ENCODE measurements at regions not wholly inside any gene's neighbourhood (a gene's known extent, or its start where the extent isn't known, plus 50 kb on each side); places are given as distances from the start of the nearest gene placed in this dataset.

DNA sequence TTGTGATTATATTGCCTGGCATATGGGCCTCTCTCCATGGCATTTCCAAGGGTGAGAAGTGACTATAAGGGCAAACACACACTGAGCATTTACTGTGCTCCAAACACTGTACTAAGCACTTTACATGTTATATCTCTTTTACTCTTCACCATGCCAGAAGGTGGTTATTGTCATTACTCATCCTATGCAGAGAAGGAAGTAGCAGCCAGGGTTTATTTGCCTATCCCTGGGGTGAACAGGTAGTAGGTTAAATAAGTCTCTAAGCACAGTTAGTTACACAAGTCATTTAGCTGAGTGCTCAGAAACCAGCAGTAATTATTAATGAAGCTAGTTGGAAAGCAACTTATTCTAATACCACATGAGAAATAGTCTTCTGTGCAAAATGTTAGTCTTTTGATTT, 109.9 kb upstream of the SYNPR start:
- no peak overlapping the region for H3K27ac ChIP-seq
- intact Hi-C loops (cut with DNase I), result no loop called here
- H3K4me3 ChIP-seq (replicated peaks in 1 of 3), result no peak overlapping the region
- H3K27me3 ChIP-seq, result no peaks in the 10 kb centered on the region
- DNase-seq, result no peak
- no peak for TF ChIP-seq POLR2A (IDR thresholded peaks at IDR 0.05)
- TF ChIP-seq, protein P1, sequence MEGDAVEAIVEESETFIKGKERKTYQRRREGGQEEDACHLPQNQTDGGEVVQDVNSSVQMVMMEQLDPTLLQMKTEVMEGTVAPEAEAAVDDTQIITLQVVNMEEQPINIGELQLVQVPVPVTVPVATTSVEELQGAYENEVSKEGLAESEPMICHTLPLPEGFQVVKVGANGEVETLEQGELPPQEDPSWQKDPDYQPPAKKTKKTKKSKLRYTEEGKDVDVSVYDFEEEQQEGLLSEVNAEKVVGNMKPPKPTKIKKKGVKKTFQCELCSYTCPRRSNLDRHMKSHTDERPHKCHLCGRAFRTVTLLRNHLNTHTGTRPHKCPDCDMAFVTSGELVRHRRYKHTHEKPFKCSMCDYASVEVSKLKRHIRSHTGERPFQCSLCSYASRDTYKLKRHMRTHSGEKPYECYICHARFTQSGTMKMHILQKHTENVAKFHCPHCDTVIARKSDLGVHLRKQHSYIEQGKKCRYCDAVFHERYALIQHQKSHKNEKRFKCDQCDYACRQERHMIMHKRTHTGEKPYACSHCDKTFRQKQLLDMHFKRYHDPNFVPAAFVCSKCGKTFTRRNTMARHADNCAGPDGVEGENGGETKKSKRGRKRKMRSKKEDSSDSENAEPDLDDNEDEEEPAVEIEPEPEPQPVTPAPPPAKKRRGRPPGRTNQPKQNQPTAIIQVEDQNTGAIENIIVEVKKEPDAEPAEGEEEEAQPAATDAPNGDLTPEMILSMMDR (IDR thresholded peaks at IDR 0.05), result no peak
- no peaks in the 10 kb centered on the region for H3K36me3 ChIP-seq
- no peaks in the 10 kb centered on the region for H3K4me1 ChIP-seq
- H3K9me3 ChIP-seq, result no peaks in the 10 kb centered on the region

- no peaks in the 10 kb centered on the region for H3K36me3 ChIP-seq
- H3K4me3 ChIP-seq (replicated peaks in 1 of 3), result no peak overlapping the region
- no peak for TF ChIP-seq POLR2A (IDR thresholded peaks at IDR 0.05)
- H3K9me3 ChIP-seq, result no peaks in the 10 kb centered on the region
- intact Hi-C loops (cut with DNase I), result no loop called here
- no peaks in the 10 kb centered on the region for H3K27me3 ChIP-seq
- no peak overlapping the region for H3K27ac ChIP-seq
- WGBS, 2 donors, result 69 to 78% methylated on average over 4 of the region's 4 CpGs
- no peak for DNase-seq
- H3K4me1 ChIP-seq, result no peaks in the 10 kb centered on the region
These were observed 98.1 kb upstream of the SYNPR start for GRCh38 chr3:63179862-63180522.

GRCh38 chr3:63192248-63192647, 85.9 kb upstream of the SYNPR start:
- H3K9me3 ChIP-seq, result no peaks in the 10 kb centered on the region
- H3K27ac ChIP-seq, result no peak overlapping the region
- no peaks in the 10 kb centered on the region for H3K36me3 ChIP-seq
- no peak for DNase-seq
- intact Hi-C loops (cut with DNase I), result loop anchor here (10.0 kb wide), 2 partner anchors 527 to 557 kb away; no protein-coding TSS in a partner anchor
- no peaks in the 10 kb centered on the region for H3K27me3 ChIP-seq
- H3K4me1 ChIP-seq, result no peaks in the 10 kb centered on the region
- H3K4me3 ChIP-seq (replicated peaks in 1 of 3), result no peak overlapping the region
- WGBS, 2 donors, result 71 to 78% methylated on average over 3 of the region's 3 CpGs
- TF ChIP-seq, protein P1 (IDR thresholded peaks at IDR 0.05), result no peak
- no peak for TF ChIP-seq POLR2A (IDR thresholded peaks at IDR 0.05)

DNA sequence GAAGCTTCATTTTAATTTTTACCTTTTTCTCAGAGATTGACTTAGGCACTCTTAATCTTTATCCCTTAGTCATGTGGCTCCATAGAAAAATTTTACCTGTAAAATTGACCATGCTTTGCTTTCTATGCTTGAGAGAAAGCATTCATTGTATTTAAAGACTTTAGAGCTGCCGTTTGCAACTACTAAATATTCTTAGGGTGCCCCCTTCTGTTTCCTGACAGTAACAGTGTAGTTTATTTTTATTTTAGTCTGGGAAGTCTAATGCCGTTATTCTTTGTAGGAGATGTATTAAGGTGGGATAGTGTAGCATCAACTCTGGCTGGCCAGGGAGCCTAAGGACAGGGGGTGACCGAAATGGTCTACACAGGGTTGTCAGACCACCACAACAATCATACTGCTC, 84.5 kb upstream of the SYNPR start:
- TF ChIP-seq POLR2A (IDR thresholded peaks at IDR 0.05), result no peak
- TF ChIP-seq, protein P1 (IDR thresholded peaks at IDR 0.05), result peak in 5 of 6 experiments; percentile 21 to 80 (median 60)
- DNase-seq, result peak in 1 of 2 donors; percentile 3
- intact Hi-C loops (cut with DNase I), result loop anchor here (10.0 kb wide), 2 partner anchors 529 to 559 kb away; no protein-coding TSS in a partner anchor
- H3K4me3 ChIP-seq (replicated peaks in 1 of 3), result no peak overlapping the region
- no peaks in the 10 kb centered on the region for H3K9me3 ChIP-seq
- 5 to 11% methylated on average over 3 of the region's 3 CpGs for WGBS, 2 donors
- no peaks in the 10 kb centered on the region for H3K4me1 ChIP-seq
- no peak overlapping the region for H3K27ac ChIP-seq
- no peaks in the 10 kb centered on the region for H3K36me3 ChIP-seq
- no peaks in the 10 kb centered on the region for H3K27me3 ChIP-seq

- intact Hi-C loops (cut with DNase I), result loop anchor here (10.0 kb wide), 2 partner anchors 535 to 565 kb away; no protein-coding TSS in a partner anchor
- Histone ChIP-seq H3K9me3 (no peaks in the 10 kb centered on the region), H3K4me1 (no peaks in the 10 kb centered on the region), H3K4me3 (replicated peaks in 1 of 3) (no peak overlapping the region), H3K36me3 (no peaks in the 10 kb centered on the region), H3K27ac (no peak overlapping the region), H3K27me3 (no peaks in the 10 kb centered on the region)
- no peak for DNase-seq
- 84 to 89% methylated on average over 2 of the region's 2 CpGs for WGBS, 2 donors
- TF ChIP-seq, protein P1 (IDR thresholded peaks at IDR 0.05), result no peak
- no peak for TF ChIP-seq POLR2A (IDR thresholded peaks at IDR 0.05)
These were observed 78.5 kb upstream of the SYNPR start for GRCh38 chr3:63199606-63200005.
